Caki2 (cell line): ENCODE measurements at regions not wholly inside any gene's neighbourhood (a gene's known extent, or its start where the extent isn't known, plus 50 kb on each side); places are given as distances from the start of the nearest gene placed in this dataset.
A peak's percentile ranks its signal among the peaks of the same experiment; 100 is the strongest.

Experiments used
- DNase-seq: peaks from one replicate; pipeline ENCODE4 v3.0.0-alpha.2; 2015; ENCODE audit warnings: low read depth
- in situ Hi-C: cut with HindIII; loops from 2 replicates; pipeline ENCODE4 v1.10.0; 2016; ENCODE audit warnings: low sequenced_read_pairs, low pct_unique_long_range_greater_than_20kb, mixed read lengths

DNA sequence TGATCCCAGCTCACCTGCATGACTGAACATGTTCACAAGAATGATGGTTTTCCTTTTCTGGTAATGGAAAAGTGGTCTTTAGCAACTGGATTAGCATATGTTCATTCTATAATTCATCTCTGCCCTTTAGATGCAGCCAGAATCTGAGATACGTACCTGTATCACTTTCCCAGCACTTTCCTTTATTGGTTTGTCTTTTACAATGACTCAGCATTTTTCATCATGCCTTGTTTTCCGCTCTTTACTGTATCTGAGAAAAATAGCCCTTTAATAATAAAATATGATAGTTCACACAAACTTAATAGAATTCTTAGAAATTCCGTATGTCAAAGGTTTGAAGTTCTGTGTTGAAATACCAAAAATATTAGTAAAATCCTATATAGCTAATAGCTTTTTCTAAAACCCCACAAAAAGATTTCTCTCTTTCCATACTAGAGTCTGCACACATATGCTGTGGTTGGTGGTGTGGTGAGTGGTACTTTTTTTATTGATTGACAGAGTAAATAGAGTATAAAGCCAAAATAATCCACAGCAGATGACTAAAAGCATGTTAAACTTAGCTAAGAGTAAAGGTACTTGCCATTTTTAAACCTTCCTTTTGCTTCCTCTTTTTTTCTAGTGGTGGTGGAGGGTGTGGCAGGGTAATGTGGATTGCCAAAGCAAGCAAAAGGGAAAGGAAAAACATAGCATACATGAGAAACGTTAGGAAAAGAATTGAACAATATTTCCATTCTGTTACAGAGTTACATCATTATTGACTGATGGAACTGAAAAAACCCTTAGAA lies 328.9 kb upstream of the RBMS3 start:
- DNase-seq: no peak
- in situ Hi-C loops: no loop called here

GRCh38 chr3:28958656-28959055 lies 322.2 kb upstream of the RBMS3 start:
- in situ Hi-C loops: no loop called here
- no peak for DNase-seq

- in situ Hi-C loops: no loop called here
- DNase-seq: no peak
These were observed 309.7 kb upstream of the RBMS3 start for GRCh38 chr3:28971156-28971555.

DNA sequence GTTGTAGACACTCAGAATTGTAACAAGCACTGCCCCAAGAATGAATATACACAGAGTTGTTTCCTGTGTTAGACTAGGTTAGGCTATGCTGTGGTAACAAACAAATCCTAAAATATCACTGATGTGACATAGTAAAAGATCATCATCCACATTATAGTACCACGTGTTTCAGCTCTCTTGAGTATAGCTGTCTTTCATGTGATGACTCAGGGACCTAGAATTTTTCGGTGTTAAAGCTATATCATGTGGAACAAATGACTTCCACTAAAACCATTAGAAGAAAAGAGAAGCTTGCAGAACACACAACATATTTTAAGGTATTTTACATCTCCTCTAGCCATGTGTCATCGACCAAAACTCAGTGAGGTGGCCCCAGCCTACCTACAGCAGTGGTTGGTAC lies 307.9 kb upstream of the RBMS3 start:
- DNase-seq: peak; percentile 10
- in situ Hi-C loops: no loop called here

DNA sequence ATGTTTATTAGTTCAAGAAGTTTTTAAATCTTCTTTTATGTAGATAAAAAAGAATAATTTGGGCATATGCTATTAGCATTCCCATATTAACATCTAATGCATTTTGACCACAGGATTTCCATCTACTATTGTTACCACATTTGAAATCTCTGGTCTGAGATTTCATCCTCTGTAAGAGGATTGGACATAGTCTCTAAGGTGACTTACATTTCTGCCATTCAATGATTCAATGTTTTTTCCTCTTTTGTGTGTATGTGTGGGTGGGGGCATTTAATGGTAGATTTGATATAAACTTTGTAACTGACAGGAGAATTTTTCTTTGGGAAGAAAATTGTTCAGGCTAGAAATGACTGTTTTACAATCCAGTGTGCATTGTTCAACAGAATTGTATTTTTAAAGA lies 307.3 kb upstream of the RBMS3 start:
- in situ Hi-C loops: no loop called here
- DNase-seq: no peak

- in situ Hi-C loops: no loop called here
These were observed 302.8 kb upstream of the RBMS3 start for GRCh38 chr3:28978092-28978491.

GRCh38 chr3:28980131-28980530 lies 300.7 kb upstream of the RBMS3 start:
- in situ Hi-C loops: no loop called here
- DNase-seq: no peak

More at GRCh38 chr3:28978092-28978491, 302.8 kb upstream of the RBMS3 start:
- no peak for DNase-seq

DNA sequence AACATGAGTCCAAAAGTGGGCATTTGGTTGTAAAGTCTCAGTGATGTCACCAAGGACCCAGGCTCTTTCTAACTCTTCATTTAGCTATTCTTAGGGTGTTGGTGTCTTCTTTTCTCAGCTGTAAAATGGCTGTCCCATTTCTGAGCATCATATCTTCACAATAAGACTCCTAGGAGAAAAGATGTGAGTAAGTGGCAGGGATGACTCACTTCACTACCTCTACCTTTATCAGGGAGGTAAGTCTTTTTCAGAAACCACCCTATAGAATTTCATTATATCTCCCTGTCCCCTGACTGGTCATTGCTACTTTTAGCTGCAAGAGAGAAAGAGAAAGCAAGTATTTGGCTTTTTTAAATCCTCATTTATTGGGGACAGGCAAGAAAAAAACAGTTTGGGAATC lies 300.2 kb upstream of the RBMS3 start:
- DNase-seq: no peak
- in situ Hi-C loops: no loop called here

GRCh38 chr3:28982906-28983305 lies 298.0 kb upstream of the RBMS3 start:
- DNase-seq: no peak
- in situ Hi-C loops: no loop called here

- in situ Hi-C loops: no loop called here
- DNase-seq: no peak
These were observed 293.9 kb upstream of the RBMS3 start for GRCh38 chr3:28986922-28987321.

DNA sequence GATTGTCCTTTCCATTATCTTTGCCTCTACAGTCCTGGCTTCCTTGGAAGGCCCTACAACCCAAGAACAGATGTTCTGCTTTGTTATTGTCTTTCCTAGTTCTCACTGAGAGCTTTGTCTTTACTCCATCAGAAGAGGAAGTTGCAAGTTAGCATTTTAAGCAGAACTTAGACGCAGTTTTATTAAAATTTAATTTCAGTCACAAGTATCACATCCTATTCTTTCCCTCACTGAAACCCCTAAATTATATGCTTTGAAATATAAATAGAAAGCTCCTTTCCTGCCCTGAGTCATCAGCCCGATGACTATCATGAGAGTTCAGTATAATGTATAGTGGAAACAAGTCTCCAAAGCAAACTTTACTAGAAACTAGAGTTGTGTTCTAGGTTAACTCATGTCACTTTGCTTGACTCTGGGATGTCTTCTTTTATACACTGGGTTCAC lies 291.2 kb upstream of the RBMS3 start:
- in situ Hi-C loops: no loop called here
- no peak for DNase-seq

- no peak for DNase-seq
- in situ Hi-C loops: no loop called here
These were observed 286.5 kb upstream of the RBMS3 start for GRCh38 chr3:28994161-28994905.

- no peak for DNase-seq
- in situ Hi-C loops: no loop called here
These were observed 275.8 kb upstream of the RBMS3 start for GRCh38 chr3:29004885-29005599.

DNA sequence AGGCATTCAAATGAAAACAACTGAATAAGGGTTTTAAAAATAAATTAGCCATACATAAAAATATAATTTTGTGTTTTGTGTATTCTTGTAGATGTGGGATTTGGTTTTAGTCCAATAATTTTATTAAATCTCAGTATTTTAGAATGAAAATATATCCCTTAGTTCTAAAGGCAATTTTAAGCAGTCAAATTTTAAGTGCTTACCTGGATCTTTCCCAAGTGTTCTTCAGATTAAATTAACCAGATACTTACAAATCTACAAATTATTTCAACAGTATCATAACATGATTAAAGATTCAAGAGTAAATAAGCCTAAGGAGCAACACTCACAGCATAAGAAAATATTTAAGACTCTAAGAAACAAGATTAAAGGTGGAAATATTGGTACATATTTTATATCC lies 275.0 kb upstream of the RBMS3 start:
- DNase-seq: no peak
- in situ Hi-C loops: no loop called here

DNA sequence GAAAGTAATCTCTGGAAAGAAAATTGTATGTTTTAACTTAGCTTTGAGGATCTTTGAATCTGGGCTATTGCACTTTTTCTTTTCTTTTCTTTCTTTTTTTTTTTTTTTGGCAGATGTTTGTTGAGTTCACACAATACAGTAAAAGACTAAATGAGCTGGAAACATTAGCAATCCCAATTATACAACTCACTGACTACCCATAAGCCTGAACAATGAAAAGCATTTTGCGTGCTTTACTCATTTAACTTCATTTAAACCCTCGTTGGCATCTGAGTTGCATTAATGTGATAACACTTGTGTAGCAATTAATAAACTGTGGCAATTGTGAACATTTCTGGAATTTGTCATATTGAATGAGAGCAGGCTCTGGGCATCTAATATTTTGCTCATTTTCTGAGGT lies 269.4 kb upstream of the RBMS3 start:
- no peak for DNase-seq
- in situ Hi-C loops: no loop called here

GRCh38 chr3:29011966-29012365 lies 268.9 kb upstream of the RBMS3 start:
- in situ Hi-C loops: no loop called here

GRCh38 chr3:29022976-29023375 lies 257.9 kb upstream of the RBMS3 start:
- no peak for DNase-seq
- in situ Hi-C loops: no loop called here

More at GRCh38 chr3:29011966-29012365, 268.9 kb upstream of the RBMS3 start:
- no peak for DNase-seq

GRCh38 chr3:29026286-29026685 lies 254.6 kb upstream of the RBMS3 start:
- no peak for DNase-seq
- in situ Hi-C loops: no loop called here

DNA sequence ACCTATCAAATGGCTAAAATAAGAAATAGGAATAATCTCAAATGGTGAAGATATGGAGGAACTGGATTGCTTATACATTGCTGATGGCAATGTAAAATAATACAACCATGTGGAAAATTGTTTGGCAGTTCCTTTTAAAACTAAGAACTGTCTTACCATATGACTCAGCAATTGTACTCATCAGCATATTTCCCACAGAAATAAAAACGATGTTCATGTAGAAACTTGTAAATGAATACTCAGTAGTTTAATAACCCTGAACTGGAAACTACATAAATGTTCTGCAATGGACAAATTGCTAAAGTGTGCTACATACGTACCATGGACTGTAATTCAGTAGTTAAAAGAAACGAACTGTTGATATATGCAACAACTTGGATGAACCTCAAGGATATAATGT lies 253.9 kb upstream of the RBMS3 start:
- DNase-seq: peak; percentile 1
- in situ Hi-C loops: no loop called here
